GM06990 (cell line): ENCODE measurements at regions not wholly inside any gene's neighbourhood (a gene's known extent, or its start where the extent isn't known, plus 50 kb on each side); places are given as distances from the start of the nearest gene placed in this dataset.

Experiments used
- DNase-seq: peaks from one replicate; pipeline ENCODE4 v3.0.0-alpha.2; 2011; ENCODE audit not compliant: insufficient read length; ENCODE audit errors: extremely low read depth
- H3K27me3 ChIP-seq: replicated peaks from 2 replicates; pipeline ENCODE4 v1.6.0; 2011; ENCODE audit warnings: low read length; ENCODE audit not compliant: control insufficient read depth, insufficient read depth
- H3K36me3 ChIP-seq: 2 replicates; pipeline ENCODE4 v1.5.1; 2011; ENCODE audit warnings: low read length; ENCODE audit not compliant: control insufficient read depth, insufficient read depth
- H3K4me3 ChIP-seq: replicated peaks from 2 replicates; pipeline ENCODE4 v1.5.1; 2011; ENCODE audit warnings: low read depth, mild to moderate bottlenecking, control low read depth, low read length
- CTCF ChIP-seq: IDR thresholded peaks from 2 replicates; pipeline ENCODE4 v1.5.1; 2011; ENCODE audit warnings: low read length, control low read depth, mild to moderate bottlenecking, inconsistent platforms; ENCODE audit not compliant: insufficient read depth, poor library complexity, severe bottlenecking

GRCh38 chr2:146785101-146785500 is 1059.7 kb upstream of the ACVR2A start:
- Histone ChIP-seq H3K36me3 (no peaks in the 10 kb centered on the region), H3K27me3 (no peaks in the 10 kb centered on the region), H3K4me3 (no peak overlapping the region)
- no peak for TF ChIP-seq CTCF
- DNase-seq: no peak

GRCh38 chr2:146784602-146785001 is 1060.2 kb upstream of the ACVR2A start:
- no peak overlapping the region for H3K4me3 ChIP-seq
- TF ChIP-seq CTCF: no peak
- no peaks in the 10 kb centered on the region for H3K27me3 ChIP-seq
- DNase-seq: no peak
- H3K36me3 ChIP-seq: no peaks in the 10 kb centered on the region

GRCh38 chr2:146777181-146777580 is 1067.6 kb upstream of the ACVR2A start:
- no peak for TF ChIP-seq CTCF
- no peak for DNase-seq
- Histone ChIP-seq H3K27me3 (no peaks in the 10 kb centered on the region), H3K36me3 (no peaks in the 10 kb centered on the region), H3K4me3 (no peak overlapping the region)

GRCh38 chr2:146776596-146776995 is 1068.2 kb upstream of the ACVR2A start:
- Histone ChIP-seq H3K27me3 (no peaks in the 10 kb centered on the region), H3K4me3 (no peak overlapping the region), H3K36me3 (no peaks in the 10 kb centered on the region)
- no peak for TF ChIP-seq CTCF
- DNase-seq: no peak

GRCh38 chr2:146771531-146771930 is 1073.3 kb upstream of the ACVR2A start:
- no peak for TF ChIP-seq CTCF
- Histone ChIP-seq H3K27me3 (no peaks in the 10 kb centered on the region), H3K36me3 (no peaks in the 10 kb centered on the region), H3K4me3 (no peak overlapping the region)
- no peak for DNase-seq

- H3K36me3 ChIP-seq: no peaks in the 10 kb centered on the region
- H3K27me3 ChIP-seq: no peaks in the 10 kb centered on the region
- no peak overlapping the region for H3K4me3 ChIP-seq
- TF ChIP-seq CTCF: no peak
- no peak for DNase-seq
Measured at GRCh38 chr2:146764301-146764700, 1080.5 kb upstream of the ACVR2A start.
